Islet precursor cell (in vitro differentiated cells): ENCODE measurements at regions not wholly inside any gene's neighbourhood (a gene's known extent, or its start where the extent isn't known, plus 50 kb on each side); places are given as distances from the start of the nearest gene placed in this dataset.
"Not testable (repeated sequence)": the region's sequence is repeated elsewhere in the genome, so short reads cannot be mapped to it uniquely, and the experiment has no call there.

Experiments used
- DNase-seq: peaks from one replicate; pipeline ENCODE4 v3.0.0-alpha.2; 2018

- DNase-seq = peak; percentile 15
Measured at GRCh38 chr5:172546196-172546595, 91.9 kb upstream of the SH3PXD2B start.

GRCh38 chr5:172545291-172545801 is 91.0 kb upstream of the SH3PXD2B start:
- peak; percentile 49 for DNase-seq

- DNase-seq = peak; percentile 25
Measured at GRCh38 chr5:172544371-172545095, 90.2 kb upstream of the SH3PXD2B start.

- peak; percentile 51 for DNase-seq
Measured at GRCh38 chr5:172543484-172544298, 89.4 kb upstream of the SH3PXD2B start.

- peak; percentile 27 for DNase-seq
Measured at GRCh38 chr5:172542651-172543131, 88.4 kb upstream of the SH3PXD2B start.

GRCh38 chr5:172541773-172542136 is 87.4 kb upstream of the SH3PXD2B start:
- peak; percentile 29 for DNase-seq

GRCh38 chr5:172541099-172541772 is 86.9 kb upstream of the SH3PXD2B start:
- DNase-seq = peak; percentile 83

GRCh38 chr5:172540099-172540870 is 86.0 kb upstream of the SH3PXD2B start:
- peak; percentile 23 for DNase-seq

- no peak for DNase-seq
Measured at GRCh38 chr5:172535108-172535445, 80.8 kb upstream of the SH3PXD2B start.

GRCh38 chr5:172534229-172535107 is 80.1 kb upstream of the SH3PXD2B start:
- peak; percentile 55 for DNase-seq

GRCh38 chr5:172533399-172534228 is 79.3 kb upstream of the SH3PXD2B start:
- no peak for DNase-seq

- DNase-seq = no peak
Measured at GRCh38 chr5:172533058-172533398, 78.7 kb upstream of the SH3PXD2B start.

- not testable (repeated sequence) for DNase-seq
Measured at GRCh38 chr5:172532439-172532838, 78.1 kb upstream of the SH3PXD2B start.

GRCh38 chr5:172531704-172532026 is 77.3 kb upstream of the SH3PXD2B start:
- no peak for DNase-seq

GRCh38 chr5:172530878-172531703 is 76.8 kb upstream of the SH3PXD2B start:
- DNase-seq = no peak

GRCh38 chr5:172530406-172530805 is 76.1 kb upstream of the SH3PXD2B start:
- DNase-seq = no peak

GRCh38 chr5:172529896-172530295 is 75.6 kb upstream of the SH3PXD2B start:
- no peak for DNase-seq

GRCh38 chr5:172528440-172528839 is 74.1 kb upstream of the SH3PXD2B start:
- DNase-seq = no peak

GRCh38 chr5:172527559-172527958 is 73.2 kb upstream of the SH3PXD2B start:
- DNase-seq = no peak

GRCh38 chr5:172525996-172526360 is 71.7 kb upstream of the SH3PXD2B start:
- DNase-seq = no peak
